A673 (cell line): ENCODE measurements at regions not wholly inside any gene's neighbourhood (a gene's known extent, or its start where the extent isn't known, plus 50 kb on each side); places are given as distances from the start of the nearest gene placed in this dataset.

Experiments
- BruUV-seq: library from RNA; stranded (reverse); fragments of 400-500 nt; replicated peaks from 2 replicates; lab custom pipeline; 2021; lab: Mats Ljungman, UMichigan
- CTCF ChIA-PET: fragments of 300-600 bp; sonication (Branson Sonifier 250); formaldehyde crosslinking; loops from one replicate; lab custom pipeline; 2022; ENCODE audit warnings: antibody characterized with exemption; lab: Charles Lee
- POLR2A ChIA-PET: fragments of 300-600 bp; sonication (Branson Sonifier 250); formaldehyde crosslinking; loops from one replicate; lab custom pipeline; 2022; ENCODE audit warnings: antibody characterized with exemption; ENCODE audit not compliant: low non-redundant PET; lab: Charles Lee
- DNase-seq: peaks from one replicate; pipeline ENCODE4 v3.0.0-alpha.2; 2015; ENCODE audit warnings: low spot score
- H3K27ac ChIP-seq: fragments of 200-600 bp; sonication (generic); 2 replicates; pipeline ENCODE4 v1.5.1; 2016; ENCODE audit warnings: mixed run types, low read depth, mild to moderate bottlenecking, mixed read lengths, antibody characterized with exemption, low read length; ENCODE audit not compliant: poor library complexity, severe bottlenecking
- H3K27me3 ChIP-seq: fragments of 200-600 bp; sonication (generic); replicated peaks from 2 replicates; pipeline ENCODE4 v1.6.1; 2017; ENCODE audit warnings: mixed run types, low read depth, mild to moderate bottlenecking, mixed read lengths, antibody characterized with exemption, low read length; ENCODE audit not compliant: insufficient read depth, poor library complexity
- H3K36me3 ChIP-seq: fragments of 200-600 bp; sonication (generic); 2 replicates; pipeline ENCODE4 v1.6.1; 2016; ENCODE audit warnings: mixed run types, mild to moderate bottlenecking, mixed read lengths, antibody characterized with exemption, low read length; ENCODE audit not compliant: insufficient read depth, poor library complexity, severe bottlenecking
- H3K4me1 ChIP-seq: fragments of 200-600 bp; sonication (generic); 2 replicates; pipeline ENCODE4 v1.6.1; 2017; ENCODE audit warnings: mixed run types, mild to moderate bottlenecking, mixed read lengths, antibody characterized with exemption, low read length; ENCODE audit not compliant: insufficient read depth, poor library complexity, severe bottlenecking
- H3K4me3 ChIP-seq: fragments of 200-600 bp; sonication (generic); 2 replicates; pipeline ENCODE4 v1.5.1; 2016; ENCODE audit warnings: low read depth, mixed run types, mild to moderate bottlenecking, mixed read lengths, low read length; ENCODE audit not compliant: poor library complexity, severe bottlenecking
- H3K9me3 ChIP-seq: fragments of 200-600 bp; sonication (generic); 2 replicates; pipeline ENCODE4 v1.6.1; 2016; ENCODE audit warnings: mixed run types, low read depth, mild to moderate bottlenecking, mixed read lengths, antibody characterized with exemption, low read length; ENCODE audit not compliant: poor library complexity, severe bottlenecking
- CTCF ChIP-seq: fragments of 300-800, 200-600 bp; sonication (generic); conservative IDR thresholded peaks from 2 replicates; pipeline ENCODE4 v1.5.1; 2017; ENCODE audit warnings: low read depth, mild to moderate bottlenecking, antibody characterized with exemption, low read length, moderate library complexity, mixed read lengths
- EZH2 ChIP-seq: fragments of 200-600 bp; sonication (generic); IDR thresholded peaks from 2 replicates; pipeline ENCODE4 v1.6.1; 2017; ENCODE audit warnings: borderline replicate concordance, low read depth, mild to moderate bottlenecking, mixed read lengths, antibody characterized with exemption, low read length; ENCODE audit not compliant: poor library complexity, severe bottlenecking
- intact Hi-C: fragments of 100-400 bp; cut with micrococcal nuclease; formaldehyde crosslinking; loops from one replicate; pipeline ENCODE4 v1.10.0; 2022; ENCODE audit not compliant: unreplicated experiment

- intact Hi-C loops = no loop called here
These were observed 369.9 kb upstream of the NR3C2 start for GRCh38 chr4:148812101-148812500.

GRCh38 chr4:148810461-148810860 lies 368.2 kb upstream of the NR3C2 start:
- TF ChIP-seq EZH2 (no peak), CTCF (no peak)
- ChIA-PET POLR2A (no interaction called here), CTCF (no interaction called here)
- H3K36me3 ChIP-seq = no peaks in the 10 kb centered on the region
- no peak for DNase-seq
- no peak overlapping the region for H3K27ac ChIP-seq
- no peaks in the 10 kb centered on the region for H3K9me3 ChIP-seq
- H3K27me3 ChIP-seq = no peaks in the 10 kb centered on the region
- H3K4me3 ChIP-seq = no peak overlapping the region
- intact Hi-C loops = no loop called here
- BruUV-seq = no TSS peak
- H3K4me1 ChIP-seq = no peaks in the 10 kb centered on the region

More at GRCh38 chr4:148812101-148812500, 369.9 kb upstream of the NR3C2 start:
- no peak overlapping the region for H3K4me3 ChIP-seq
- H3K27ac ChIP-seq = no peak overlapping the region
- CTCF ChIA-PET = no interaction called here
- H3K9me3 ChIP-seq = no peaks in the 10 kb centered on the region
- no peak for TF ChIP-seq EZH2
- no peak for TF ChIP-seq CTCF
- DNase-seq = no peak
- no peaks in the 10 kb centered on the region for H3K36me3 ChIP-seq
- BruUV-seq = no TSS peak
- H3K4me1 ChIP-seq = no peaks in the 10 kb centered on the region
- no peaks in the 10 kb centered on the region for H3K27me3 ChIP-seq
- POLR2A ChIA-PET = no interaction called here

GRCh38 chr4:148808416-148808815 lies 366.2 kb upstream of the NR3C2 start:
- DNase-seq = no peak
- Histone ChIP-seq H3K27ac (no peak overlapping the region), H3K36me3 (no peaks in the 10 kb centered on the region), H3K4me3 (no peak overlapping the region), H3K27me3 (no peaks in the 10 kb centered on the region), H3K9me3 (no peaks in the 10 kb centered on the region), H3K4me1 (no peaks in the 10 kb centered on the region)
- intact Hi-C loops = no loop called here
- no TSS peak for BruUV-seq
- CTCF ChIA-PET = no interaction called here
- POLR2A ChIA-PET = no interaction called here
- TF ChIP-seq CTCF = no peak
- TF ChIP-seq EZH2 = no peak
